Adrenal gland (tissue), 5 donors: ENCODE measurements at regions not wholly inside any gene's neighbourhood (a gene's known extent, or its start where the extent isn't known, plus 50 kb on each side); places are given as distances from the start of the nearest gene placed in this dataset.

Experiments
- CTCF ChIP-seq, 6 experiments: fragments of 450-650 bp in 4 of 6; fragments of 200-600 bp in 2 of 6; sonication (generic) in 1 of 6; IDR thresholded peaks; 1 replicate in 5 of 6; 2 replicates in 1 of 6; pipeline versions ENCODE4 v1.5.1 to v1.8.0; 2016 to 2021; ENCODE audit warnings: antibody characterized with exemption in 6 of 6, mild to moderate bottlenecking in 2 of 6, moderate library complexity in 1 of 6
- POLR2A ChIP-seq, 2 donors: fragments of 450-650 bp; IDR thresholded peaks; one replicate each; pipeline ENCODE4 v1.6.1; 2017; ENCODE audit warnings: antibody characterized with exemption in 2 of 2, mild to moderate bottlenecking in 2 of 2, moderate library complexity in 1 of 2
- donor health status: DM: no; HTN: no; CAD: no.

GRCh38 chr2:15686643-15687042, 95.0 kb downstream of the DDX1 start:
- TF ChIP-seq CTCF (IDR thresholded peaks at IDR 0.05) (no peak), POLR2A (IDR thresholded peaks at IDR 0.05) (no peak)
